GM21367 (cell line): ENCODE measurements at regions not wholly inside any gene's neighbourhood (a gene's known extent, or its start where the extent isn't known, plus 50 kb on each side); places are given as distances from the start of the nearest gene placed in this dataset.

Experiments
- ATAC-seq: cut with Tn5 transposase; IDR thresholded peaks from one replicate; pipeline ENCODE4 v1.9.1; 2021; ENCODE audit not compliant: unreplicated experiment

GRCh38 chr11:133723056-133723455, 122.3 kb downstream of the SPATA19 start:
- no peak for ATAC-seq

GRCh38 chr11:133720951-133721350, 124.4 kb downstream of the SPATA19 start:
- no peak for ATAC-seq

- no peak for ATAC-seq
These were observed 125.6 kb downstream of the SPATA19 start for GRCh38 chr11:133719532-133720235.

- ATAC-seq = no peak
These were observed 126.5 kb downstream of the SPATA19 start for GRCh38 chr11:133718831-133719230.

- ATAC-seq = no peak
These were observed 127.1 kb downstream of the SPATA19 start for GRCh38 chr11:133718238-133718637.

- ATAC-seq = no peak
These were observed 128.7 kb downstream of the SPATA19 start for GRCh38 chr11:133716602-133717001.

- no peak for ATAC-seq
These were observed 129.7 kb downstream of the SPATA19 start for GRCh38 chr11:133715602-133716001.

- ATAC-seq = no peak
These were observed 130.6 kb downstream of the SPATA19 start for GRCh38 chr11:133714471-133715375.

- ATAC-seq = no peak
These were observed 131.5 kb downstream of the SPATA19 start for GRCh38 chr11:133713844-133714243.

GRCh38 chr11:133713406-133713805, 131.9 kb downstream of the SPATA19 start:
- ATAC-seq = no peak

GRCh38 chr11:133712051-133712560, 133.2 kb downstream of the SPATA19 start:
- ATAC-seq = no peak

GRCh38 chr11:133711545-133711944, 133.8 kb downstream of the SPATA19 start:
- ATAC-seq = no peak

GRCh38 chr11:133710681-133711240, 134.6 kb downstream of the SPATA19 start:
- ATAC-seq = no peak

- ATAC-seq = no peak
These were observed 135.1 kb downstream of the SPATA19 start for GRCh38 chr11:133710241-133710640.

- no peak for ATAC-seq
These were observed 136.7 kb downstream of the SPATA19 start for GRCh38 chr11:133708547-133709051.

- ATAC-seq = no peak
These were observed 138.2 kb downstream of the SPATA19 start for GRCh38 chr11:133706925-133707794.

GRCh38 chr11:133705873-133706272, 139.4 kb downstream of the SPATA19 start:
- ATAC-seq = no peak

- ATAC-seq = no peak
These were observed 140.2 kb downstream of the SPATA19 start for GRCh38 chr11:133705074-133705648.

- no peak for ATAC-seq
These were observed 146.2 kb downstream of the SPATA19 start for GRCh38 chr11:133699071-133699470.

GRCh38 chr11:133698654-133699053, 146.7 kb downstream of the SPATA19 start:
- ATAC-seq = no peak
